Panc1 (cell line): ENCODE measurements at regions not wholly inside any gene's neighbourhood (a gene's known extent, or its start where the extent isn't known, plus 50 kb on each side); places are given as distances from the start of the nearest gene placed in this dataset.

Experiments
- CTCF ChIP-seq: fragments of 450-650 bp; IDR thresholded peaks from 2 replicates; pipeline ENCODE4 v1.5.1; 2017; ENCODE audit warnings: mild to moderate bottlenecking
- POLR2AphosphoS5 ChIP-seq: IDR thresholded peaks from 2 replicates; pipeline ENCODE4 v1.6.1; 2012; ENCODE audit warnings: mild to moderate bottlenecking, low read depth, low read length, moderate library complexity
- REST ChIP-seq, 2 experiments: IDR thresholded peaks; 2 replicates each; pipeline ENCODE4 v1.6.1; 2011 to 2012; ENCODE audit warnings: low read depth in 2 of 2, control low read depth in 1 of 2, low read length in 1 of 2, mild to moderate bottlenecking in 1 of 2, moderate library complexity in 1 of 2; ENCODE audit not compliant: insufficient read depth in 1 of 2
- SIN3A ChIP-seq: IDR thresholded peaks from 2 replicates; pipeline ENCODE4 v1.6.1; 2012; ENCODE audit warnings: low read depth, mild to moderate bottlenecking, low read length, moderate library complexity, borderline replicate concordance; ENCODE audit not compliant: insufficient read depth

- no peak for TF ChIP-seq CTCF
- TF ChIP-seq SIN3A = no peak
- TF ChIP-seq REST (IDR thresholded peaks at IDR 0.05; ENCODE audit: insufficient read depth in 1 of 2, low read depth in 2 of 2, low read length in 1 of 2) = no peak
- no peak for TF ChIP-seq POLR2AphosphoS5
Measured at GRCh38 chr7:96832092-96832662, 122.5 kb upstream of the SEM1 start.
